NT2/D1 (cell line): ENCODE measurements at regions not wholly inside any gene's neighbourhood (a gene's known extent, or its start where the extent isn't known, plus 50 kb on each side); places are given as distances from the start of the nearest gene placed in this dataset.

Source experiments
- YY1 ChIP-seq: IDR thresholded peaks from 2 replicates; pipeline ENCODE4 v1.6.1; 2011; ENCODE audit not compliant: insufficient read length, insufficient read depth
- ZNF274 ChIP-seq: IDR thresholded peaks from 2 replicates; pipeline ENCODE4 v1.6.1; 2011; ENCODE audit warnings: mild to moderate bottlenecking, low read depth, low read length

DNA sequence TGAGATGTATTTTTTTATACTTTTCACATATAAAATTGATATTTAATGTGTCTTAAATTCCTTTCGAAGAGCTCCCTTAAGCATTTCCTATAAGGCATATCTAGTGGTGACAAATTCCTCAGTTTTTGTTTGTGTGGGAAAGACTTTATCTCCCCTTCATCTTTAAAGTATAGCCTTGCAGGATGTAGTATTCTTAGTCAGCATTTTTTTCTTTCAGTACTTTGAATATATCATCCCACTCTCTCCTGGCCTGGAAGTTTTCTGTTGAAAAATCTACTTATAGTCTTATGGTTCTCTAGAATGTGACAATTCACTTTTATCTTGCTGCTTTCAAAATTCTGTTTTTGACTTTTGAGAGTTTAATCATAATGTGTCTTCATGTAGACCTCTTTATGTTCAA, 95.2 kb downstream of the EDEM1 start:
- TF ChIP-seq YY1: no peak
- no peak for TF ChIP-seq ZNF274
